ENCODE measurements at regions not wholly inside any gene's neighbourhood (a gene's known extent, or its start where the extent isn't known, plus 50 kb on each side); places are given as distances from the start of the nearest gene placed in this dataset.

- peaks cover 11% of the 10 kb centered on the region in 2 experiments for H3K4me1 Mint-ChIP-seq
- Histone ChIP-seq H2BK12ac (ENCODE audit: insufficient read length, low read depth, low read length) (no peak overlapping the region), H3K27ac (ENCODE audit: insufficient read length, low read depth, low read length) (no peak overlapping the region), H2BK15ac (ENCODE audit: low read depth, low read length) (no peak overlapping the region), H2AK5ac (ENCODE audit: insufficient read length, low read length) (no peak overlapping the region), H4K8ac (replicated peaks; ENCODE audit: insufficient read length, low read depth, low read length) (no peak overlapping the region), H4K5ac (ENCODE audit: insufficient read length, low read depth, low read length) (no peak overlapping the region), H3K4ac (ENCODE audit: low read depth, low read length) (no peak overlapping the region), H4K91ac (ENCODE audit: insufficient read length, low read depth, low read length) (no peak overlapping the region), H3K23me2 (ENCODE audit: insufficient read length, low read depth, low read length, poor library complexity, severe bottlenecking) (no peaks in the 10 kb centered on the region), H3K9me3 (ENCODE audit: control insufficient read depth, low read depth, low read length) (no peaks in the 10 kb centered on the region), H2BK20ac (ENCODE audit: low read depth, low read length, poor library complexity, severe bottlenecking) (no peak overlapping the region), H3K79me1 (ENCODE audit: insufficient read depth, low read depth, low read length, poor library complexity, severe bottlenecking) (no peaks in the 10 kb centered on the region), H3K9ac (ENCODE audit: extremely low read depth, insufficient read length, low read length) (no peak overlapping the region), H3K4me1 (ENCODE audit: insufficient read depth, low read length) (no peaks in the 10 kb centered on the region; the same call in 1 of the 2 replicates), H3K79me2 (ENCODE audit: insufficient read depth, low read length) (no peaks in the 10 kb centered on the region), H3K4me2 (ENCODE audit: insufficient read depth, insufficient read length, low read length) (no peak overlapping the region), H3K23ac (ENCODE audit: insufficient read length, low read depth, low read length) (no peak overlapping the region), H3K27me3 (ENCODE audit: insufficient read depth, low read length) (no peaks in the 10 kb centered on the region), H3K14ac (ENCODE audit: insufficient read depth, low read length) (no peak overlapping the region), H2BK120ac (ENCODE audit: low read depth, low read length, poor library complexity, severe bottlenecking) (no peak overlapping the region), H4K20me1 (ENCODE audit: control insufficient read depth, insufficient read depth, insufficient read length) (no peaks in the 10 kb centered on the region), H3T11ph (ENCODE audit: low read length) (no peak overlapping the region), H3K56ac (ENCODE audit: insufficient read length, low read depth, low read length) (no peak overlapping the region), H2AFZ (ENCODE audit: low read length) (no peak overlapping the region), H3K18ac (ENCODE audit: insufficient read length, low read depth, low read length) (no peak overlapping the region), H2BK5ac (ENCODE audit: insufficient read length, low read length) (no peak overlapping the region)
- no CpG with 5 or more reads among the region's 3 CpGs for WGBS (ENCODE audit: extremely low coverage, insufficient read length, low lambda C conversion rate)
- H3K4me3 Mint-ChIP-seq: no peak overlapping the region
- no peak overlapping the region for H3K27ac Mint-ChIP-seq
- H3K36me3 Mint-ChIP-seq (ENCODE audit: insufficient read depth in 1 of 3, low read depth in 3 of 3): peaks cover 0 to 2% (median 0%) of the 10 kb centered on the region in 3 experiments; a peak in 2 of 7 replicates
- no peak for TF ChIP-seq CTCF (conservative IDR thresholded peaks at IDR 0.05)
- H3K27me3 Mint-ChIP-seq (ENCODE audit: low read depth): no peaks in the 10 kb centered on the region
- no peaks in the 10 kb centered on the region for H3K9me3 Mint-ChIP-seq
- DNase-seq: no peak
These were observed 1147.5 kb downstream of the DIAPH3 start for GRCh38 chr13:59016250-59016649.
